HG03108 (cell line): ENCODE measurements at regions not wholly inside any gene's neighbourhood (a gene's known extent, or its start where the extent isn't known, plus 50 kb on each side); places are given as distances from the start of the nearest gene placed in this dataset.

Experiments used
- ATAC-seq: cut with Tn5 transposase; IDR thresholded peaks from one replicate; pipeline ENCODE4 v1.9.1; 2021; ENCODE audit warnings: moderate library complexity; ENCODE audit not compliant: unreplicated experiment

DNA sequence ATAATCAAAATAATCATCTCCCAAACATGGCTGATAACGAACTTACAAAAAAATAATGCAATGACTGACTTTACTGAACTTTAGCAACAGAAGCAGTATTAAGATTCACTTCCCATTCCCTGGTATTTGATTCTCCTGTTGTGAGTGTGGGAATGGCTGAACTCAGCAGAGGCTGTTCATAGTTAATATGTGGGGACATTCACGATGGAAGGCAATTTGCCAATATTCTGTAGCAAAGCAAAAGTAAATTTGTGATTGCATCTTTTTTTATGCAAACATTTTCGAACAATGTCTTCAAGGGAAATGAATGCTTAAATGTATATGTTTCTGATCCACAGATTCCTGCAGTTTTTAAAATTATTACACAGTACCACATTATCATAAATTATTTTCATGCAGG is 431.7 kb upstream of the KLF6 start:
- ATAC-seq, result no peak

- no peak for ATAC-seq
Measured at GRCh38 chr10:4215963-4216575, 431.1 kb upstream of the KLF6 start.

GRCh38 chr10:4215485-4215884 is 430.5 kb upstream of the KLF6 start:
- ATAC-seq, result no peak

DNA sequence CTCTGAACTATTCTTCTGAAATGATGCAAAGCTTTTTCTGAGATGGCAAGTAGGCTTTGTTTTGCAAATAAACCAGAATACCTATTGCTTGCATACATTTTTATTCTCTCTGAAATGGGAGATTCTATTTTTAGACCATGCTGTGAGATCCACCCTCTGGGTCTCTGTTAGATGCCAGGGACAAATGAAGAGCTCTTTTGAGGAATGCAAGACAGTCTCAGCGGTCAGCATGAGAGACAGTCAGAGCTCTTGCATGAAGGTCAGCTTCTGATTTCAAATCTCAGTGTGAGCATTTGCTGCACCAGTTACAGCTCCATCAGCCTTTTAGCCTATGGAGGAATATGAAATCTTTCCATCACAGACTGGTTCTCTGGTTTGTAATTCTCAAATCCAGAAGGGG is 429.9 kb upstream of the KLF6 start:
- no peak for ATAC-seq

DNA sequence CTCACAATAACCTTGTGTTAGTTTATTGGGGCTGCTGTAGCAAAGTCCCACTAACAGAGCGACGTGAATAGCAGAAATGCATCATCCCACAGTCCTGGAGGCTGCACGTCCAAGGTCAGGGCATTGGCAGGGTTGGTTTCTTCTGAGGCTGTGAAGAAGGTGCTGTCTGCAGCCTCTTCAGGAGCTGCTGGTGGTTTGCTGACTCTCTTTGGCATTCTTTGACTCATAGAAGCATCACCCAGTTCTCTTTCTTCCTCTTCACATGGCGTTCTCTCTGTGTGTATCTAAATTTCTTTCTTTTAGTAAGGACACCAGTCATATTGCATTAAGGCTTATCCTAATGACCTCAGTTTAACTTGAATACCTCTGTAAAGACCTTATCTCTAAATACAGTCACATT is 428.4 kb upstream of the KLF6 start:
- no peak for ATAC-seq

DNA sequence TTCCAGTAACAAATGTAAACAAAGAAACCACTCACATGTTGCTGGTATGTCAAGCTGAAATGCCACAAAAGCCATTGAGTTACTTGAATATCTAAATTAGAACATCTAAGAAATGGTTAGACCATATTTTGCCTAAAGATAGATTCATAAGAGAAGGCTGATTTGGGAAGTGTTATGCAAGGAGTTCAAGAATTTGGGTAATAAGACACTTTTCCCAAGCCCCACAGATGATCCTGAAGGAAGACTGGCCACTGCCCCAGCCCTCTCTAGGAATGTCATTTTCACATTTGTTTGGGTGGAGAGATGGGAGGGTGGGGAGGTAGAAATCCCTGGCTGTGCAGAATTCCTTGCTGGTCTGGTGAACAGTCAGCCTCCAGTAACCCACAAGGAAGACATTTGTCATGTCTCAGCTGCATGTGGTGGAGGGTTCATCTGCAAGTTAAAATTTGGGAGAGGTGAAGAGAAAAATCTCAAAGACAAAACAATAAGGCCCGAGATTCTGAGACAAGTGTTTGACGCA is 427.2 kb upstream of the KLF6 start:
- no peak for ATAC-seq

DNA sequence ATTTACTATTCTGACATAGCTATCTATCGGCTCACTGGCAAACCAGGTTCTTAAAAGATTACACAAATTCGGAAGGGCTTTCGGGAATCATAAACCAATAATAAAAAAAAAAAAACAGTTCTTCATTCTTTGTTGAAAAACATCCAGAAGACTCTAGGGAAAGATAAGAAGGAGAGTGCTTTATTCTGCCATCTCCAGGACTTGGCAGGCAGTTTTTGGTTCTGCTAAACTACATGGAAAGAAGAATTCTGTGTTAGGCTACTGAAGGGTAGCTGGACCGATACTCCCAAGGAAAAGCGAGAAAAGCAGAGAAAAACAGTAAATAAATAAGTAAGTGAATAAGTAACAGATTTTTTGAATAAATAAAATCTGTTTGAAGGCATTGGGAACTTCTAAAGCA is 423.5 kb upstream of the KLF6 start:
- ATAC-seq, result no peak

DNA sequence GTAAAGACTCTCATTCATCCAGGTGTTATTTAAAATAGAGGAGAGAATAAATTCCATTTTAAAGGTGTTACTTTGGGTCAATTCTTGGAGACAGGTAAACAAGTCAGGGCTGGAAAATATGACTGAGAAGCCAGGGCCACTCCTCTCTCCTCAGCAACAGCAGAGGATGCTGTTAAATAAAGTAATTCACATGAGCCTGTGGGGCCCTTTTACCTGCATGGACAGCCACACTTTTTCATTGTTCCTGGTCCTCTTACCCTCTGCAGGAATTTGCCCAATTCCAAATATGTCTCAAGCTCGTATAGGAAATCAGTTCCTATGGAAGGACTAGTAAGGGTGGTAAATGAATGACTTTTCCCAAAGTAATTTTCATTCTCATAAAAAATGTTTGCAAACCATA is 420.1 kb upstream of the KLF6 start:
- no peak for ATAC-seq

GRCh38 chr10:4202938-4203337 is 417.9 kb upstream of the KLF6 start:
- no peak for ATAC-seq

DNA sequence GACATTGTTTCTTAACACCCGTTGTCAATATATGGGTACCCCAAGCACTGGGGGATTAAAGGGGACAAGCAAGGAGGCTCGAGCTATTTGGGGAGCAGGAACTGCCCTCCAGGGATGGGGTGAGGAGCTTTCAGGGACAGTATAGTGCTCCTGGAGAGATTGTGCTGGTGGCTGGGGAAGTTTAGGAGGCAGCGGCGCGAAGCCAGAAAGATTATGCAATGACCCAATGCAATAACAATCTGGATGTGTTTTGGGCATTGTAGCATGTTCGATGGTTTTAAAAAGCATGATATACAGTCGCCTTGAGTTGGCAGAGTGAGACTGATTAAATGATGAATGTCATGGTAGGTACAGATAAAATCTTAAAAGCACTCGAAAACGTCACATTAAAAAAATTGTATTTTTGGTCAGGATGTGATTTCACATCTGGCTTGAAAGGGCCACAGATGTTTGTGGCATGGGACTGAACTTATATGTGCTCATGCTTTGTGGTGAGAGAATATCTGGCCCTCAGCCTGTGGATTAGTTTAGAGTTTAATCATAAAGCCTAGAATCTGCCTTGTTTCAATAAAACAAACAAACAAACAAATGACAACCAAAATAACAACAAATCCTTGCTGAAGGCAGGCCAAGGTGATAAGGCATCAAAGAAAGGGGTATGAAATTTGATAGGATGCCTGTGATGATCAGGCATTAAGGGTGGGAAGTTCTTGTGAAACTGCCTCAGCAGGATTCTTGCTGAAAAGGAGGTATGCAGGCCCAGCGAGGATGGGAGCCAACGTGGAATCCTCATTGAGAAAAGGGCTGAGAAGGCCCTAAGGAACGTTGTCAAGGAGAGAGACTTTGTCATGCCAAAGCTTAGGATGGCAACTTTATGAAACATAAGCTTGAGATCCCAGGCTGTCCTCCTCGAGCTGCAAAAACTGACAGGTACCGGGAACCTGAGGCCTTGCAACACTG is 417.1 kb upstream of the KLF6 start:
- ATAC-seq, result no peak

DNA sequence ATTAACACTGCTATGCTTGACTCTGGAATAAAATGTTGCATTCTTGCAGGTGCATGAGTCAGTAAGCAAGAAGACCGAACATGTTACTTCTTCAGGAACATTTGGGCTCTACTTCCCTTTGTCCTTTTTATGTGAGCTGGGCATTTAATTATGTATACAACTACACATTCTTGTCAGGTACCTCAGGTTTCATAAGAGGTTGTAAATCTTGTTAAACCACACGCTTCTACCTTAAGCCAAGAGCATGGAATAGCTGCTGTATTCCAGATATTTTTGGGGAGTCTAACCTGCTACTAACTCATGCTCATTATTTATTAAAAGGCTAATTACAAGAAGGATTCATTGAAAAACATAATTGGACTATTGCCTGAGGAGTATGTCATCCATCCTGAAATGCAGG is 414.2 kb upstream of the KLF6 start:
- ATAC-seq, result no peak

- ATAC-seq, result no peak
Measured at GRCh38 chr10:4198216-4198615, 413.2 kb upstream of the KLF6 start.

DNA sequence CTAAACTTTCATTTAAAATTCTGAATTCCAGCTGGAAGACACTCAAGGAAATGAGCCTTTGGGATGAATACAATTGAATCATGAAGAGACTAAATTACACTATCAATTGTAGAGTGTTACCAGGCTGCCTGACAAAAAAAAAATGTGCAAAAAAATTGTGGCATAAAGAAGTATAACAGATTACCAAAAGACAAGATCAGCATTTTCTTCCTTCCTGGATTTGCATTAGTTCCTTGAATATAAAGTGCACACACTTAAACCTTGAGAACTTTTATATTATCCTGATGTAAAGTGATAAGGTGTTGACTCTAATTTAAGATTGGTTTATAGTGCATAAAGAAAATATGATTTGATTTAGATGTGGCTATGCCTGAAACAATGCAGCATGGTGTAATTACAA is 412.7 kb upstream of the KLF6 start:
- no peak for ATAC-seq

DNA sequence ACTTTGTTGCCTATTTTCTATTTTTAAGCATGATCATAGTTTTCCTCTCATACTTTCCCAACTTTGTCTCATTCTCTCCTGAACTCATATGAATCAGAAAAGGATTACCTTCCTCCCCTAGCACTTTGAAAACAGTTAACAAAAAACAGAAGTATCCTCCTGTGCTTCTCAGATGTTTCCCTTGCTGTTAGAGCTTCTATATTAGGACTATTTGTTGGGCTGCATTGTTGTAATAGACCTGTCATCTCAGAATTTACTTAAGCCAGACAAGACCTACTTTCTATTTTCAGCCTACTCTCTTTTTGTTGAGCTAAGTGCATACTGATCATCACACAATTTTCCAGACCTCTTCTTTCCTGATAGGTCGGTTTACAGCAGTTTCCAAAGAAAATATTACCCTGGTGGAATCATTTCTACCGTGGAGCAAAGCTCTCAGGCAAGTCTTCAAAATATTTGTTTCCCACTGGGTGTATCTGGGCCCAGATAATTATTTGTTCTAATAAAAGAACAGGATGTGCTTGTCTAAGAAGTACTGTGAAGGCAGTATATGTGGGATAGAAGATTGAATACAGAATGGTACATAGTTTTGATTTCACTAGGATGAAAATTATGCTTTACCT is 411.9 kb upstream of the KLF6 start:
- ATAC-seq, result no peak

DNA sequence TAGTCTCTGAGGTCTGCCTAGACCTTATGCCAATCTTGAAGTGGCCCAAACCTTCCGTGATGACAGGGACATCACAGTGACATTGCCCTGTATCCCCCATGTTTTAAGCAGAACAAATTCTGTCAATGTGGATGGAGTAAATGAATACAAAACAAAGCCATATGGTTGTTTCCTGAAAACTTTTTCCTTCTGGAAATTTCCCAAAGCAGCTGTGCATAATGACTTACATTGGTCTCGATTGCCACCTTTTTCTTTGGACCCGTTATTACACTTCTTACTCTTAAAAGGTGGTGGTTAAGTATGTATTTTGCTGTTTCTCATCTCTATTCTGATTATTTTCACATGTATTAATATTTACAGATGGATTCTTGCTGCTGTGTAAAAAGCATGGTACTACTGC is 411.2 kb upstream of the KLF6 start:
- no peak for ATAC-seq

- ATAC-seq, result no peak
Measured at GRCh38 chr10:4195213-4195612, 410.2 kb upstream of the KLF6 start.

DNA sequence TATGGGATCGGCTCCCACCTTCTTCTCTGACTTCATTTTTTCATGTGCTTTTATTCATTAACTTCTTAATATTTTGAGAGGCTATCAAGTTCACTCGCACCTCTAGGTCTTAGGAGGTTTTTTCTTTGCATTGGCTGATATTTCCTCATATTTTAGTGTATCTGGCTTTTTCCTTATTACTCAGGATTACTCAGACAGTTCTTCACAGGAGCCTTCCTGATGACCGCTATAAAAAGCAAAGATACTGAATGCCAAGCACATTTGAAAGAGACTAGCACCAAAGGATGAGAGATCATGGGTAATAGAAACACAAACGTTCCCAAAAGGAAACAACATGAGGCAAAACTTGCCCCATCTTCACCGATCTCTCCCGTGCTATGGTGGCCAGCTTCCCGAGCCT is 409.2 kb upstream of the KLF6 start:
- ATAC-seq, result no peak

GRCh38 chr10:4191894-4192293 is 406.9 kb upstream of the KLF6 start:
- no peak for ATAC-seq

DNA sequence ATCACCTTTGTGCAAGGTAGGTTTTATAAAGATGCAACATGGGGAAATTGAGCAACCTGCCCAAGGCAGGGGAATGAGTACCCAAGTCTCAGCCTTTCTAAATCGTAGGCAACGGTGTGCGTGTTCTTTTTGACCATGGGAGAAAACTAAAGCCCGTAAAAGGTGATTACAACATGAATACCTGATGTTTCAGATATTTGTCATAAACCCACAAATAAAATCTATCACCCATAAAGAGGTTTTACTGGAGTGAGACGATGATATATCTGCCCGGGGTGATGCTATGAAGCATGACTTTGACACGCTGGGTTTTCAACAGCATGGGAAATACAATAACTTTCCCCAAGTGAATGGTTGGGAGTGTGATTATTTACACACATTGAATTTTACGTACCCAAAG is 406.3 kb upstream of the KLF6 start:
- ATAC-seq, result no peak

DNA sequence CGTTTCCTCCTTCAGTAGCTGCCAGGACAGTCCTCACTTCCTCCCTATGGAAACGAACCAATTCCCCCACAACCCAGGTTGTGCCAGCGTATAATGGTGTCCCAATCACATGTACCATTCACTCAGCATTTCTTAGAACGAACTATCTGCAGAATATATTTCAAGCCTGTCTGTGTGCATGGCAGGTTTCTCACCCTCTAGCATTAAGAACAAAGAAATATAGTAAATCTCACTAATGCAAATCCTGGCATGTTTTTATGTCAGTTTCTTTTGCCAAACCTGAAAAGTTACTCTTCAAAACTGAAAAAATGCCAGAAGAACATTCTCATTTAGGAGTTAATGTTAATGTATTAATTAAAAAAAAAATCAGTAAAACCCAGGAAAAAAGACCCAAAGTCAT is 405.9 kb upstream of the KLF6 start:
- no peak for ATAC-seq

GRCh38 chr10:4189281-4189680 is 404.3 kb upstream of the KLF6 start:
- ATAC-seq, result no peak

- no peak for ATAC-seq
Measured at GRCh38 chr10:4188406-4188805, 403.4 kb upstream of the KLF6 start.
